Liver (tissue), 7 donors: ENCODE measurements at regions not wholly inside any gene's neighbourhood (a gene's known extent, or its start where the extent isn't known, plus 50 kb on each side); places are given as distances from the start of the nearest gene placed in this dataset.

ENCODE experiments used
- DNase-seq: peaks from one replicate; pipeline ENCODE4 v3.0.0-alpha.2; 2017; ENCODE audit warnings: low spot score
- H3K27ac ChIP-seq, 2 donors: one replicate each; pipeline ENCODE4 v1.7.0; 2013; ENCODE audit warnings: inconsistent platforms in 2 of 2, low read length in 2 of 2, control low read depth in 1 of 2, low read depth in 1 of 2, mild to moderate bottlenecking in 1 of 2
- H3K27me3 ChIP-seq, 4 donors: one replicate each; pipeline versions ENCODE4 v1.6.1 to v1.7.0; 2013; ENCODE audit warnings: low read length in 3 of 4, inconsistent platforms in 1 of 4, mild to moderate bottlenecking in 1 of 4, moderate library complexity in 1 of 4; ENCODE audit not compliant: control insufficient read depth in 4 of 4, insufficient read depth in 4 of 4
- H3K36me3 ChIP-seq, 4 donors: one replicate each; pipeline versions ENCODE4 v1.6.1 to v1.7.0; 2013; ENCODE audit warnings: low read length in 3 of 4, mild to moderate bottlenecking in 3 of 4, low read depth in 1 of 4, moderate library complexity in 1 of 4; ENCODE audit not compliant: control insufficient read depth in 4 of 4, insufficient read depth in 3 of 4
- H3K4me1 ChIP-seq, 4 donors: one replicate each; pipeline versions ENCODE4 v1.6.1 to v1.7.0; 2013; ENCODE audit warnings: low read length in 3 of 4, mild to moderate bottlenecking in 3 of 4, moderate library complexity in 1 of 4; ENCODE audit not compliant: control insufficient read depth in 4 of 4, insufficient read depth in 4 of 4
- H3K4me3 ChIP-seq, 3 donors: one replicate each; pipeline versions ENCODE4 v1.6.1 to v1.7.0; 2013; ENCODE audit warnings: low read length in 3 of 3, control low read depth in 1 of 3, low read depth in 1 of 3, mild to moderate bottlenecking in 1 of 3
- H3K9ac ChIP-seq, 2 donors: one replicate each; pipeline ENCODE4 v1.7.0; 2013; ENCODE audit warnings: low read length in 2 of 2, mild to moderate bottlenecking in 2 of 2, moderate library complexity in 2 of 2, control low read depth in 1 of 2, low read depth in 1 of 2
- H3K9me3 ChIP-seq, 4 donors: one replicate each; pipeline versions ENCODE4 v1.6.1 to v1.7.0; 2013; ENCODE audit warnings: low read length in 3 of 4; ENCODE audit not compliant: control insufficient read depth in 4 of 4
- EGR1 ChIP-seq, 2 donors: IDR thresholded peaks; 2 replicates each; pipeline ENCODE4 v1.6.1; 2016 to 2018; ENCODE audit warnings: antibody characterized with exemption in 2 of 2, low read depth in 2 of 2
- FOXA1 ChIP-seq: IDR thresholded peaks from 2 replicates; pipeline ENCODE4 v1.6.1; 2016; ENCODE audit warnings: antibody characterized with exemption
- FOXA2 ChIP-seq: IDR thresholded peaks from 2 replicates; pipeline ENCODE4 v1.6.1; 2016; ENCODE audit warnings: antibody characterized with exemption
- HNF4A ChIP-seq, 2 donors: conservative IDR thresholded peaks; 2 replicates each; pipeline ENCODE4 v1.6.1; 2016; ENCODE audit warnings: antibody characterized with exemption in 2 of 2, mild to moderate bottlenecking in 2 of 2
- HNF4G ChIP-seq: IDR thresholded peaks from 2 replicates; pipeline ENCODE4 v1.6.1; 2016; ENCODE audit warnings: antibody characterized with exemption
- JUND ChIP-seq, 2 donors: IDR thresholded peaks; 2 replicates each; pipeline ENCODE4 v1.6.1; 2016; ENCODE audit warnings: antibody characterized with exemption in 2 of 2
- NR2F2 ChIP-seq: IDR thresholded peaks from 2 replicates; pipeline ENCODE4 v1.6.1; 2016; ENCODE audit warnings: antibody characterized with exemption
- RXRA ChIP-seq, 2 donors: IDR thresholded peaks; 2 replicates each; pipeline ENCODE4 v1.6.1; 2017 to 2018; ENCODE audit warnings: antibody characterized with exemption in 2 of 2, mild to moderate bottlenecking in 1 of 2
- SP1 ChIP-seq: IDR thresholded peaks from 2 replicates; pipeline ENCODE4 v1.6.1; 2018; ENCODE audit warnings: antibody characterized with exemption, mild to moderate bottlenecking
- TAF1 ChIP-seq: conservative IDR thresholded peaks from 2 replicates; pipeline ENCODE4 v1.6.1; 2016; ENCODE audit warnings: antibody characterized with exemption, mild to moderate bottlenecking
- YY1 ChIP-seq: IDR thresholded peaks from 2 replicates; pipeline ENCODE4 v1.6.1; 2016; ENCODE audit warnings: antibody characterized with exemption, mild to moderate bottlenecking
- WGBS: extraction: QIAGEN DNeasy Blood & Tissue Kit; methylation state at CpG from one replicate; pipeline ENCODE4 v1.1.7; 2013; 5-methylcytosine and 5-hydroxymethylcytosine counted together
- TF ChIP-seq, protein P1 (sequence below): IDR thresholded peaks from 2 replicates; pipeline ENCODE4 v1.6.1; 2016; ENCODE audit warnings: antibody characterized with exemption, mild to moderate bottlenecking
- TF ChIP-seq, protein P2 (sequence below): IDR thresholded peaks from 2 replicates; pipeline ENCODE4 v1.6.1; 2016; ENCODE audit warnings: antibody characterized with exemption
- TF ChIP-seq, protein P3 (sequence below): IDR thresholded peaks from 2 replicates; pipeline ENCODE4 v1.6.1; 2016; ENCODE audit warnings: antibody characterized with exemption
- TF ChIP-seq, protein P4 (sequence below): IDR thresholded peaks from 2 replicates; pipeline ENCODE4 v1.6.1; 2016; ENCODE audit warnings: antibody characterized with exemption
- donor health status: healthy.
- donor health status: healthy.
- donor health status: healthy.
- donor health status: healthy.

DNA sequence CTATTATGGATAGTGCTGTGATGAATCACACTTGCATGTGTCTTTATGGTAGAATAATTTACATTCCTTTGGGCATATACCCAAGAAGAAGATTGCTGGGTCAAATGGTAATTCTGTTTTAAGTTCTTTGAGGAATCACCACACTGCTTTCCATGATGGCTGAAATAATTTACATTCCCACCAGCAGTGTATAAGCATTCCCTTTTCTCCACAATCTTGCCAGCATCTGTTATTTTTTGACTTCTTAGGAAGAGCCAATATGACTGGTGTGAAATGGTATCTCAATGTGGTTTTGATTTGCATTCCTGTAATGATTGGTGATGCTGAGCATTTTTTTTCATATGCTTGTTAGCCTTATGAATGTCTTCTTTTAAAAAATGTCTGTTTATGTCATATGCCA is 1120.2 kb downstream of the ARAP2 start:
- Histone ChIP-seq H3K4me1 (peaks cover 0 to 7% (median 3%) of the 10 kb centered on the region in 4 donors), H3K27me3 (no peaks in the 10 kb centered on the region), H3K9me3 (no peaks in the 10 kb centered on the region), H3K27ac (no peak overlapping the region), H3K4me3 (no peak overlapping the region), H3K36me3 (no peaks in the 10 kb centered on the region), H3K9ac (no peak overlapping the region)
- DNase-seq, result no peak
- TF ChIP-seq SP1 (no peak), NR2F2 (no peak), HNF4G (no peak), TAF1 (no peak), EGR1 (IDR thresholded peaks at IDR 0.05; ENCODE audit: low read depth in 2 of 2) (no peak), FOXA2 (no peak), FOXA1 (no peak)
- TF ChIP-seq, protein P1, sequence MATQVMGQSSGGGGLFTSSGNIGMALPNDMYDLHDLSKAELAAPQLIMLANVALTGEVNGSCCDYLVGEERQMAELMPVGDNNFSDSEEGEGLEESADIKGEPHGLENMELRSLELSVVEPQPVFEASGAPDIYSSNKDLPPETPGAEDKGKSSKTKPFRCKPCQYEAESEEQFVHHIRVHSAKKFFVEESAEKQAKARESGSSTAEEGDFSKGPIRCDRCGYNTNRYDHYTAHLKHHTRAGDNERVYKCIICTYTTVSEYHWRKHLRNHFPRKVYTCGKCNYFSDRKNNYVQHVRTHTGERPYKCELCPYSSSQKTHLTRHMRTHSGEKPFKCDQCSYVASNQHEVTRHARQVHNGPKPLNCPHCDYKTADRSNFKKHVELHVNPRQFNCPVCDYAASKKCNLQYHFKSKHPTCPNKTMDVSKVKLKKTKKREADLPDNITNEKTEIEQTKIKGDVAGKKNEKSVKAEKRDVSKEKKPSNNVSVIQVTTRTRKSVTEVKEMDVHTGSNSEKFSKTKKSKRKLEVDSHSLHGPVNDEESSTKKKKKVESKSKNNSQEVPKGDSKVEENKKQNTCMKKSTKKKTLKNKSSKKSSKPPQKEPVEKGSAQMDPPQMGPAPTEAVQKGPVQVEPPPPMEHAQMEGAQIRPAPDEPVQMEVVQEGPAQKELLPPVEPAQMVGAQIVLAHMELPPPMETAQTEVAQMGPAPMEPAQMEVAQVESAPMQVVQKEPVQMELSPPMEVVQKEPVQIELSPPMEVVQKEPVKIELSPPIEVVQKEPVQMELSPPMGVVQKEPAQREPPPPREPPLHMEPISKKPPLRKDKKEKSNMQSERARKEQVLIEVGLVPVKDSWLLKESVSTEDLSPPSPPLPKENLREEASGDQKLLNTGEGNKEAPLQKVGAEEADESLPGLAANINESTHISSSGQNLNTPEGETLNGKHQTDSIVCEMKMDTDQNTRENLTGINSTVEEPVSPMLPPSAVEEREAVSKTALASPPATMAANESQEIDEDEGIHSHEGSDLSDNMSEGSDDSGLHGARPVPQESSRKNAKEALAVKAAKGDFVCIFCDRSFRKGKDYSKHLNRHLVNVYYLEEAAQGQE, result no peak
- TF ChIP-seq, protein P2, sequence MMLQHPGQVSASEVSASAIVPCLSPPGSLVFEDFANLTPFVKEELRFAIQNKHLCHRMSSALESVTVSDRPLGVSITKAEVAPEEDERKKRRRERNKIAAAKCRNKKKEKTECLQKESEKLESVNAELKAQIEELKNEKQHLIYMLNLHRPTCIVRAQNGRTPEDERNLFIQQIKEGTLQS, result no peak
- TF ChIP-seq, protein P3, sequence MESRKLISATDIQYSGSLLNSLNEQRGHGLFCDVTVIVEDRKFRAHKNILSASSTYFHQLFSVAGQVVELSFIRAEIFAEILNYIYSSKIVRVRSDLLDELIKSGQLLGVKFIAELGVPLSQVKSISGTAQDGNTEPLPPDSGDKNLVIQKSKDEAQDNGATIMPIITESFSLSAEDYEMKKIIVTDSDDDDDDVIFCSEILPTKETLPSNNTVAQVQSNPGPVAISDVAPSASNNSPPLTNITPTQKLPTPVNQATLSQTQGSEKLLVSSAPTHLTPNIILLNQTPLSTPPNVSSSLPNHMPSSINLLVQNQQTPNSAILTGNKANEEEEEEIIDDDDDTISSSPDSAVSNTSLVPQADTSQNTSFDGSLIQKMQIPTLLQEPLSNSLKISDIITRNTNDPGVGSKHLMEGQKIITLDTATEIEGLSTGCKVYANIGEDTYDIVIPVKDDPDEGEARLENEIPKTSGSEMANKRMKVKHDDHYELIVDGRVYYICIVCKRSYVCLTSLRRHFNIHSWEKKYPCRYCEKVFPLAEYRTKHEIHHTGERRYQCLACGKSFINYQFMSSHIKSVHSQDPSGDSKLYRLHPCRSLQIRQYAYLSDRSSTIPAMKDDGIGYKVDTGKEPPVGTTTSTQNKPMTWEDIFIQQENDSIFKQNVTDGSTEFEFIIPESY, result no peak
- TF ChIP-seq, protein P4, sequence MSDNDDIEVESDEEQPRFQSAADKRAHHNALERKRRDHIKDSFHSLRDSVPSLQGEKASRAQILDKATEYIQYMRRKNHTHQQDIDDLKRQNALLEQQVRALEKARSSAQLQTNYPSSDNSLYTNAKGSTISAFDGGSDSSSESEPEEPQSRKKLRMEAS, result no peak

DNA sequence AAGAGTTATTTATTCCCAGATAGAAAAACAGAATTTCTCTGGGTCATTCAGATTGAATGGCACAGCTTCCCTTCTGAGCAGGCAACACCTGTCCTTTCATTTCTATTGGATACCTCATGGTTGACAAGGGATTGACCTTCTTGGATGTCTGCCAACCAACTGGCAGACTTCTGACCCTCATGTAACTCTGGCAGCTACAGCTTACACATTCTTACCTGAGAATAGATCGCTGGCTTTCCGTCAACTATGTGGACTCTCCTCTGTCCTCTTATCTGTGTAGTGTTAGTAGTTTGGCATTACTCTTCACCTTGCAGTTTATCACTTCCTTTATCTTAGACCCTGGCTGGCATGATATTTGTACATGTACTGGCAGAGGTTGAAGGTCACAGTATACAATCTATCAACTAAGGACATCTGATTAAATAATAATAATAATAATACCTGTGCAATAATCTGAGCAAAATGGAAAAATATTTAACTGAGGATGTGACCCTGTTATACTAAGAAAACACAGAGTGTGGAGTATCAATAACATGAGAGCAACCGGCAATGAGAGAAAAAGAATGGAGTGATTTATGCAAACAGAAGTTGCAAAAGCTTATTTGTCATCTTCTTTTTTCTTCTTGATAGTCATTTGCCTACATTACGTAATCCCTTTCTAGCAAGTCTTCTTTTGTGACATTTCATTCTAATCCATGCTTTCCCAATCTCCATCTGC is 1118.2 kb downstream of the ARAP2 start:
- DNase-seq, result no peak
- H3K4me1 ChIP-seq, result peaks cover 0 to 7% (median 3%) of the 10 kb centered on the region in 4 donors
- no peaks in the 10 kb centered on the region for H3K36me3 ChIP-seq
- H3K9ac ChIP-seq, result no peak overlapping the region
- no peaks in the 10 kb centered on the region for H3K27me3 ChIP-seq
- peak; percentile 35 for TF ChIP-seq NR2F2
- TF ChIP-seq, protein P2, result no peak
- TF ChIP-seq FOXA1, result no peak
- peak; percentile 54 to 80 for TF ChIP-seq HNF4A (conservative IDR thresholded peaks at IDR 0.05)
- TF ChIP-seq, protein P4, result peak; percentile 21
- TF ChIP-seq EGR1 (IDR thresholded peaks at IDR 0.05; ENCODE audit: low read depth in 2 of 2), result no peak
- TF ChIP-seq SP1, result peak; percentile 18
- peak in 1 of 2 donors; percentile 62 for TF ChIP-seq RXRA (IDR thresholded peaks at IDR 0.05)
- no peak for TF ChIP-seq FOXA2
- TF ChIP-seq, protein P1, result no peak
- TF ChIP-seq, protein P3, result no peak
- peak in 1 of 2 donors; percentile 51 for TF ChIP-seq JUND (IDR thresholded peaks at IDR 0.05)
- TF ChIP-seq YY1, result peak; percentile 32
- WGBS, result 46% methylated on average over 4 of the region's 4 CpGs
- H3K27ac ChIP-seq, result no peak overlapping the region
- H3K4me3 ChIP-seq, result no peak overlapping the region
- no peaks in the 10 kb centered on the region for H3K9me3 ChIP-seq
